ENCODE measurements at regions not wholly inside any gene's neighbourhood (a gene's known extent, or its start where the extent isn't known, plus 50 kb on each side); places are given as distances from the start of the nearest gene placed in this dataset.

DNA sequence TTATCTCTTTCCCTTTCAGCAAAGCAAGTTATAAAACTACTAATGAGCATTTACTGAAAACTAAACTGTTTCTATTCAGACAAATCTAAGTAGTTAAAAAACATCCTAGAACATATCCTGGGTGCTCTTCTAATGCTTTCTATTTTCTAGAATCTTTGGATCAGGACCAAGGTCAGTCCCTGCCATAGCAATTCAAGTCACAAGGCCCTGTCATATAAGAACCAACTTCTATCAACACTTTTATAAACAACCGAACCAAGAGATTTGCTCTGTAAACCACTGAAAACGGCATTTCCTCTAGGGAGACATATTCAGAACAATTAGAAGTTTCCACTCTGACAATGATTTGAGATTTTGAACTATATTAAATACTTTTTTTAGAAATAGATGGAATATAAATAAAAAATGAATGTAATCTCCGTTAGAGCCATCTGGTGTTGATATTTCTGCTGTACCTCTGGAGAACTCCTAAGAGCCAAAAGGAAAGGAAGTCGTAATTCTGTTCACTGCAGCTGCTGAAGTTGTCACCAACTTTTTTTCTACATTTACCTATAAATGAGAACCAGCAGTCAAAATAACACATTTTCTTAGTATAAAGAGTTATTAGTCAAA lies 51.4 kb upstream of the LGSN start:
- no peaks in the 10 kb centered on the region for H3K4me1 ChIP-seq
- no peak overlapping the region for H3K4me3 ChIP-seq
- H3K36me3 ChIP-seq, result no peaks in the 10 kb centered on the region
- no peak overlapping the region for H3K27ac ChIP-seq
- intact Hi-C loops (cut with DNase I), result no loop called here
- no peaks in the 10 kb centered on the region for H3K9me3 ChIP-seq
- no peak for TF ChIP-seq POLR2A (IDR thresholded peaks at IDR 0.05)
- TF ChIP-seq, protein P1, sequence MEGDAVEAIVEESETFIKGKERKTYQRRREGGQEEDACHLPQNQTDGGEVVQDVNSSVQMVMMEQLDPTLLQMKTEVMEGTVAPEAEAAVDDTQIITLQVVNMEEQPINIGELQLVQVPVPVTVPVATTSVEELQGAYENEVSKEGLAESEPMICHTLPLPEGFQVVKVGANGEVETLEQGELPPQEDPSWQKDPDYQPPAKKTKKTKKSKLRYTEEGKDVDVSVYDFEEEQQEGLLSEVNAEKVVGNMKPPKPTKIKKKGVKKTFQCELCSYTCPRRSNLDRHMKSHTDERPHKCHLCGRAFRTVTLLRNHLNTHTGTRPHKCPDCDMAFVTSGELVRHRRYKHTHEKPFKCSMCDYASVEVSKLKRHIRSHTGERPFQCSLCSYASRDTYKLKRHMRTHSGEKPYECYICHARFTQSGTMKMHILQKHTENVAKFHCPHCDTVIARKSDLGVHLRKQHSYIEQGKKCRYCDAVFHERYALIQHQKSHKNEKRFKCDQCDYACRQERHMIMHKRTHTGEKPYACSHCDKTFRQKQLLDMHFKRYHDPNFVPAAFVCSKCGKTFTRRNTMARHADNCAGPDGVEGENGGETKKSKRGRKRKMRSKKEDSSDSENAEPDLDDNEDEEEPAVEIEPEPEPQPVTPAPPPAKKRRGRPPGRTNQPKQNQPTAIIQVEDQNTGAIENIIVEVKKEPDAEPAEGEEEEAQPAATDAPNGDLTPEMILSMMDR (IDR thresholded peaks at IDR 0.05), result no peak
- H3K27me3 ChIP-seq, result no peaks in the 10 kb centered on the region
- no peak for DNase-seq
- WGBS, 2 donors, result 50 to 56% methylated on average over 4 of the region's 4 CpGs

DNA sequence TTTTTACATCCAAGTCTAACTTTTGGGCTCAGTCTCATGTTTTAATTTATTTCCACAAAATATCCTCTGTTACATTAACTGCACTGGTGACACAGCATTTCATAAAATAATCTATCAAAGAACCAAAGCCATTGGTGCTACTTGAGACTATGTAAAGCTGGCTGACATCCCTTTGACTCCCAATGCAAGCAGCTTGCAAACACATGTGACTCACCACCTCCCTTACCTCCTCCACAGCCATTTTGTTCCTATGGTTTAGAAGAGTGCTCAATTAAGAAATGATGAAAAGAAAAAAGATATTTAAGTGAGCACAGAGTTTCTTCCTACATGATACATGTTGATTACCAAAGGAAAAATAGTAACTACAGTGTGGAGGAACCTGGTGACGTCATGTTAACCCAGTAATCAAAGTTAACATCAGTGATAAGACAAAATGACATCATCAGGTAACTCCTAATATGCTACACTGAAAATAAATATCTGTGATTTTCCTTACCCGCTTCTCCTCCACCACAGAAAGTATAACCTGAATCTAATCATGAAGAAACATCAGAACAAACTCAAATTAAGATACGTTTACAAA lies 53.3 kb upstream of the LGSN start:
- Histone ChIP-seq H3K36me3 (no peaks in the 10 kb centered on the region), H3K27me3 (no peaks in the 10 kb centered on the region), H3K9me3 (no peaks in the 10 kb centered on the region), H3K4me3 (no peak overlapping the region), H3K27ac (no peak overlapping the region), H3K4me1 (no peaks in the 10 kb centered on the region)
- no peak for DNase-seq
- intact Hi-C loops (cut with DNase I), result no loop called here
- no peak for TF ChIP-seq POLR2A (IDR thresholded peaks at IDR 0.05)
- TF ChIP-seq, protein P1 (IDR thresholded peaks at IDR 0.05), result no peak
- WGBS, 2 donors, result 73 to 82% methylated on average over 3 of the region's 3 CpGs

DNA sequence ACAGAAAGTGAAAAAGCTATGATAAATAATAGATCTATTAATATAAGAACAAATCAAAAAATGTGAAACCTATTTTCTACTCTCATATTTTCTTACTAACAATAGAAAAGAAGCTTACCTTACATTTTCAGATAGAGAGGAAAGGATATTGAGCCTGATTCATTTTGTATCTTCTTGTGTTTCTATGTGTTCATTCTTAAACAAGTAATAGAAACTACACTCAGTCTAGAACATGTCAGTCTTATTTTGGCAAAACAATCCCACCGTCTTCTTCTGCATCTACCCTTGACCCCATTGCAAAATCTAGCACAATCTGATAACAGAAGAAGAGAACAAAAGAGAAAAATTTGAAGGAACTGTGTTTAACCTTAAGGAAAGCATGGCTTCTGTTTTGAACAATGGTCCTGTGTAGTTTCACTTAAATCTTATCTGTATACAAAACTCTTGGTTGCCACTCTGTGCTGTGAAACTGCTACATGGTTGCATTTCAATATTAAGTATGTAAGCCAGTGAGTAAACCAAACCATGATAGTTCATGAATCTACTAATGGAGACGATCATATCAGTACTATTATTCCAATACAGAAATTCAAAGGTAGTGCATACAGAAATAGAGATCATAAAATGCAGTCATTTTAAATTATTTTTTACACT lies 69.5 kb upstream of the LGSN start:
- no peak overlapping the region for H3K4me3 ChIP-seq
- no peak for TF ChIP-seq POLR2A (IDR thresholded peaks at IDR 0.05)
- TF ChIP-seq, protein P1 (IDR thresholded peaks at IDR 0.05), result no peak
- H3K4me1 ChIP-seq, result no peaks in the 10 kb centered on the region

DNA sequence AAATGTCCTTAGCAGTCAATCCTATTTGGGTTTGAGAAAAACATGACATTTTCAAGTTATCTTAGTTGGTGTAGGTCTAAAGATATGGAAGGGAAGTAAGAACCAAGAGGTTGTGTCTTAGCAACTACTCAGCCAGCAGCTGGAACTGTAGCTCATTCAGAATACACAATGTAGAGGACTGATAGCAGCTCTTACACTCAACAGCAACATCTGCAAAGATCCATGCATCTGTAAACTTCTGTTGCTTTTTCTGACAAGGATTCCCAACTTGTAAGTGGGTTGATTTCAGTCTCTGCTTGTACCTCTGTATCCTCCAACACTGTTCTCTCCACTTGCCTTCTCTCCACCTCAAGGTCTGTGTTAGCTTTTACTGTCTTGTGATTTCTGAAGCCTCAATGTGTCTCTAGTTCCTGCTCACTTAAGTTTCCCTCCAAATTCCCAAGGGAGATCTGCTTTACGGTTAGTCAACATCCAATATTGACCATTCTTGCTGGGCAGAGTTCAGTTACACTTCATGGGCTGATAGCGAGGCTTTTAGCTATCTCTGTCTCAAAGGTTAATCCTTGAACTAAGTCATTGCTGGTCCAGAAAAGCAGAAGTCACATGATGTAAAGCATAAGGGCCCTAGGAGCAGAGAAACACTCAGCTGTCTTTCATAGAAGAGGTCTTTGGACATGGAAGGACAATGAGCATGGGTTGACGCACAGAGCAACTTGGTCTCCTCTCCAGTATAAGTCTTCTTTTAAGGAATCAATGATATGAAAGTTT lies 71.6 kb upstream of the LGSN start:
- no peaks in the 10 kb centered on the region for H3K9me3 ChIP-seq
- no peak for DNase-seq

More for the DNA sequence above, 69.5 kb upstream of the LGSN start:
- Histone ChIP-seq H3K9me3 (no peaks in the 10 kb centered on the region), H3K27ac (no peak overlapping the region), H3K36me3 (no peaks in the 10 kb centered on the region), H3K27me3 (no peaks in the 10 kb centered on the region)
- DNase-seq, result no peak
- 62 to 67% methylated on average over 2 of the region's 2 CpGs for WGBS, 2 donors
- intact Hi-C loops (cut with DNase I), result no loop called here

More for the DNA sequence above, 71.6 kb upstream of the LGSN start:
- Histone ChIP-seq H3K27me3 (no peaks in the 10 kb centered on the region), H3K27ac (no peak overlapping the region), H3K4me3 (no peak overlapping the region), H3K4me1 (no peaks in the 10 kb centered on the region), H3K36me3 (no peaks in the 10 kb centered on the region)
- intact Hi-C loops (cut with DNase I), result no loop called here
- WGBS, 2 donors, result 66 to 79% methylated on average over 2 to 3 of the region's 3 CpGs
- TF ChIP-seq, protein P1 (IDR thresholded peaks at IDR 0.05), result no peak
- no peak for TF ChIP-seq POLR2A (IDR thresholded peaks at IDR 0.05)
